Sigmoid colon (tissue), 4 donors: ENCODE measurements at regions not wholly inside any gene's neighbourhood (a gene's known extent, or its start where the extent isn't known, plus 50 kb on each side); places are given as distances from the start of the nearest gene placed in this dataset.

ENCODE experiments used
- EP300 ChIP-seq, 4 donors: sonication (generic); formaldehyde crosslinking; IDR thresholded peaks; one replicate each; pipeline ENCODE4 v1.6.1; 2017; ENCODE audit warnings: antibody characterized with exemption in 4 of 4
- POLR2A ChIP-seq, 2 donors: fragments of 450-650 bp; IDR thresholded peaks; one replicate each; pipeline ENCODE4 v1.6.1; 2016; ENCODE audit warnings: antibody characterized with exemption in 2 of 2, mild to moderate bottlenecking in 2 of 2, moderate library complexity in 2 of 2
- TF ChIP-seq, protein P1 (sequence below), 4 experiments: fragments of 450-650 bp in 3 of 4; fragments of 200-600 bp in 1 of 4; IDR thresholded peaks; one replicate each; pipeline ENCODE4 v1.5.1; 2016 to 2019; ENCODE audit warnings: antibody characterized with exemption in 4 of 4, mild to moderate bottlenecking in 3 of 4, moderate library complexity in 2 of 4

DNA sequence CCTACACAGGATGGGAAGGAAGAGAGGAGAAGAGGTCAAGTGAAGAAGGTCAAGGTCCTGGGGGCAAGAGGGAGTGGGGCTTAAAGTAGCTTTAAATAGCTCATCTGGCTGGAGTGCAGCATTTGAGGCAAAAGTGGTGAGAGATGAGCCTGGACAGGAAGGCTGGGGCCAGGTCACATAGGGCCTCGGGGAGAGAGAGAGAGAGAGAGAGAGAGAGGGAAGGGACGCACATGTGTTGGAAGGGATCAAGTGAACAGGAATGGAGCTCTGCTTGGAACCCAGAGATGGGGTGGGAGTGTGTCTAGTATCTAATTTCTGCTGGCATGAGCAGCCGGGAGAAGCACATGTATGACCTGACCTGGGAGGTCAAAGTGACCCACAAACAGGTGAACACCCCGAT is 407.5 kb downstream of the MED13L start:
- TF ChIP-seq POLR2A (IDR thresholded peaks at IDR 0.05) (no peak), EP300 (IDR thresholded peaks at IDR 0.05) (no peak)
- TF ChIP-seq, protein P1, sequence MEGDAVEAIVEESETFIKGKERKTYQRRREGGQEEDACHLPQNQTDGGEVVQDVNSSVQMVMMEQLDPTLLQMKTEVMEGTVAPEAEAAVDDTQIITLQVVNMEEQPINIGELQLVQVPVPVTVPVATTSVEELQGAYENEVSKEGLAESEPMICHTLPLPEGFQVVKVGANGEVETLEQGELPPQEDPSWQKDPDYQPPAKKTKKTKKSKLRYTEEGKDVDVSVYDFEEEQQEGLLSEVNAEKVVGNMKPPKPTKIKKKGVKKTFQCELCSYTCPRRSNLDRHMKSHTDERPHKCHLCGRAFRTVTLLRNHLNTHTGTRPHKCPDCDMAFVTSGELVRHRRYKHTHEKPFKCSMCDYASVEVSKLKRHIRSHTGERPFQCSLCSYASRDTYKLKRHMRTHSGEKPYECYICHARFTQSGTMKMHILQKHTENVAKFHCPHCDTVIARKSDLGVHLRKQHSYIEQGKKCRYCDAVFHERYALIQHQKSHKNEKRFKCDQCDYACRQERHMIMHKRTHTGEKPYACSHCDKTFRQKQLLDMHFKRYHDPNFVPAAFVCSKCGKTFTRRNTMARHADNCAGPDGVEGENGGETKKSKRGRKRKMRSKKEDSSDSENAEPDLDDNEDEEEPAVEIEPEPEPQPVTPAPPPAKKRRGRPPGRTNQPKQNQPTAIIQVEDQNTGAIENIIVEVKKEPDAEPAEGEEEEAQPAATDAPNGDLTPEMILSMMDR (IDR thresholded peaks at IDR 0.05): no peak
